Heart right ventricle (tissue), 16 donors: ENCODE measurements at regions not wholly inside any gene's neighbourhood (a gene's known extent, or its start where the extent isn't known, plus 50 kb on each side); places are given as distances from the start of the nearest gene placed in this dataset.

ENCODE experiments used
- ATAC-seq, 8 donors: fragments of 200-7000 bp; cut with Tn5 transposase; one replicate each; pipeline ENCODE4 v1.9.1; 2020; ENCODE audit warnings: mild to moderate bottlenecking in 8 of 8, moderate library complexity in 8 of 8, moderate number of reproducible peaks in 1 of 8
- DNase-seq, 2 donors: peaks; one replicate each; pipeline ENCODE4 v3.0.0-alpha.2; 2020
- H3K27ac ChIP-seq, 10 donors: fragments of 200-600 bp; sonication (generic) in 2 of 10; one replicate each; pipeline versions ENCODE4 v1.5.0 to v1.8.0; 2020 to 2022; ENCODE audit warnings: mild to moderate bottlenecking in 3 of 10
- H3K27me3 ChIP-seq, 7 donors: fragments of 200-600 bp; one replicate each; pipeline ENCODE4 v1.8.0; 2021 to 2022; ENCODE audit warnings: mild to moderate bottlenecking in 2 of 7
- H3K36me3 ChIP-seq, 9 donors: fragments of 200-600 bp; sonication (generic) in 1 of 9; one replicate each; pipeline versions ENCODE4 v1.5.0 to v1.8.0; 2020 to 2022; ENCODE audit warnings: mild to moderate bottlenecking in 2 of 9
- H3K4me1 ChIP-seq, 9 donors: fragments of 200-600 bp; sonication (generic) in 1 of 9; one replicate each; pipeline versions ENCODE4 v1.5.0 to v1.8.0; 2020 to 2022; ENCODE audit warnings: mild to moderate bottlenecking in 4 of 9
- H3K4me3 ChIP-seq, 10 donors: fragments of 200-600 bp; sonication (generic) in 2 of 10; one replicate each; pipeline versions ENCODE4 v1.5.0 to v1.8.0; 2020 to 2022; ENCODE audit warnings: mild to moderate bottlenecking in 7 of 10, moderate library complexity in 2 of 10
- H3K9me3 ChIP-seq, 11 donors: fragments of 200-600 bp in 10 of 11; sonication (generic) in 2 of 11; one replicate each; pipeline versions ENCODE4 v1.5.0 to v1.8.0; 2013 to 2022; ENCODE audit warnings: mild to moderate bottlenecking in 2 of 11, control low read depth in 1 of 11, moderate library complexity in 1 of 11
- WGBS, 2 donors: extraction: QIAGEN DNeasy Blood & Tissue Kit; methylation state at CpG; one replicate each; pipeline ENCODE4 v1.1.7; 2013; ENCODE audit warnings: inconsistent platforms in 1 of 2; 5-methylcytosine and 5-hydroxymethylcytosine counted together
- intact Hi-C, 10 donors: fragments of 100-400 bp; cut with DNase I; formaldehyde crosslinking; loops; one replicate each; pipeline versions ENCODE4 v1.11.1 to v1.14.2; 2022
- TF ChIP-seq, protein P1 (sequence below), 9 donors: fragments of 200-600 bp; sonication (generic) in 2 of 9; IDR thresholded peaks; one replicate each; pipeline versions ENCODE4 v1.5.0 to v1.8.0; 2021 to 2022; ENCODE audit warnings: antibody characterized with exemption in 9 of 9, mild to moderate bottlenecking in 5 of 9, moderate library complexity in 1 of 9
- donor health status: Arrhythmogenic right ventricular cardiomyopathy.
- donor health status: ischemic (EF 13 %, LVEDD 7.1; RV severe dilation, severe dysfunction).
- donor health status: healthy with polysubstance abuse.
- donor health status: DM: no; HTN: yes; CAD: no.
- donor health status: DM: no; HTN: no; CAD: no.
- donor health status: ischemic (EF 25% LVEDD 6.9; RV normal size, moderate dysfunction).
- donor health status: ischemic (EF 25% LVEDD 5.7; RV mildly dilated, moderate dysfunction).
- donor health status: healthy.
- donor health status: DM: yes; HTN: yes; CAD: no.
- donor health status: Ischemic cardiomyopathy.
- donor health status: ischemic (EF 35%, LVEDD 5.7; RV mildly dilated, moderate dysfunction).
- donor health status: nonischemic (EF 11% LVEDD 7.7; RV severe dilation, severe dysfunction).
- donor health status: DM: yes; HTN: yes; CAD: no.
- donor health status: PGD.
- donor health status: ischemic (EF 29% LVEDD 5.4; RV normal size, mild dysfunction).
- donor health status: nonischemic (EF 23%, LVEDD 6.1; RV moderate dilation, normal function).

DNA sequence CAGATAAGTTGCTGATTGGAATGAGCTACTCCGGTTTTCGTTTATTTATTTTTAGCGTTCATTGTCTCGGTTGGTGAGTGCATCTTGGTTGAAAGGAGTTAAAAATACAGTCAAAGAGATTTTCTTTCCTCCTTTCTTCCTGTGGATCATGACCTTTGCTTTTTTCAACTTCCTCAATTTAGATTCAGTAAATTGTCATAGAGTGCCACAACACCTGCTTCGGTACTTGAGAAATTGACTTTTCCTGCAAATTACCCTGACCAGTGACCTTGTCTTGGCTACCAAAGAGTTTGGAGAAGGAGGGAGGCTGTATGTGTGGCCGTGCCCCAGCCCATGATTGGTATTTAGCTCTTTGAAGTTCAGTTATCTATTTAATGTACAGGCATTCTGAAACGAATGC lies 128.7 kb downstream of the FAM204A start:
- Histone ChIP-seq H3K36me3 (no peaks in the 10 kb centered on the region), H3K27me3 (peaks cover 0 to 11% (median 7%) of the 10 kb centered on the region in 7 donors), H3K27ac (no peak overlapping the region), H3K4me3 (no peak overlapping the region), H3K9me3 (no peaks in the 10 kb centered on the region), H3K4me1 (no peaks in the 10 kb centered on the region)
- TF ChIP-seq, protein P1, sequence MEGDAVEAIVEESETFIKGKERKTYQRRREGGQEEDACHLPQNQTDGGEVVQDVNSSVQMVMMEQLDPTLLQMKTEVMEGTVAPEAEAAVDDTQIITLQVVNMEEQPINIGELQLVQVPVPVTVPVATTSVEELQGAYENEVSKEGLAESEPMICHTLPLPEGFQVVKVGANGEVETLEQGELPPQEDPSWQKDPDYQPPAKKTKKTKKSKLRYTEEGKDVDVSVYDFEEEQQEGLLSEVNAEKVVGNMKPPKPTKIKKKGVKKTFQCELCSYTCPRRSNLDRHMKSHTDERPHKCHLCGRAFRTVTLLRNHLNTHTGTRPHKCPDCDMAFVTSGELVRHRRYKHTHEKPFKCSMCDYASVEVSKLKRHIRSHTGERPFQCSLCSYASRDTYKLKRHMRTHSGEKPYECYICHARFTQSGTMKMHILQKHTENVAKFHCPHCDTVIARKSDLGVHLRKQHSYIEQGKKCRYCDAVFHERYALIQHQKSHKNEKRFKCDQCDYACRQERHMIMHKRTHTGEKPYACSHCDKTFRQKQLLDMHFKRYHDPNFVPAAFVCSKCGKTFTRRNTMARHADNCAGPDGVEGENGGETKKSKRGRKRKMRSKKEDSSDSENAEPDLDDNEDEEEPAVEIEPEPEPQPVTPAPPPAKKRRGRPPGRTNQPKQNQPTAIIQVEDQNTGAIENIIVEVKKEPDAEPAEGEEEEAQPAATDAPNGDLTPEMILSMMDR (IDR thresholded peaks at IDR 0.05), result no peak
- ATAC-seq (no peak), DNase-seq (no peak)
- intact Hi-C loops, result no loop called here
- 31 to 47% methylated on average over 7 of the region's 7 CpGs for WGBS, 2 donors

DNA sequence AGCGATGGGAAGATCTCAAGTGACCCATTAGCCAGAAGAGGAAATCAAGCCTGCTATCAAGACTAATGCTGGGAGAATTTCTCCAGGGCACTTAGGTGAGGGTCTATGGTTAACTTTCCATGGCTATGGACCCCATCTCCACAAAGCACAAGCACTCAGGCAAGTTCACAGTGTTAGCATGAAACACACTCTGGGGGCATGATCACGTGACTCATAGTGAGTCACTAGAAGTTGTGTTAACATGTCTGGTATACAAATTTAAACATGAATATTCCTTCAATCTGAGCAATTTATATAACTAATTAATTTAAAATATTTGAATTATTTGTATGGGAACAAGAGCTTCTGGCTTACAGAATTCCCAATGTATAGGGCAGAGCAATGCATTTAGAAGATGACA lies 131.8 kb downstream of the FAM204A start:
- ATAC-seq (no peak), DNase-seq (no peak)
- 83 to 91% methylated on average over 2 of the region's 2 CpGs for WGBS, 2 donors

DNA sequence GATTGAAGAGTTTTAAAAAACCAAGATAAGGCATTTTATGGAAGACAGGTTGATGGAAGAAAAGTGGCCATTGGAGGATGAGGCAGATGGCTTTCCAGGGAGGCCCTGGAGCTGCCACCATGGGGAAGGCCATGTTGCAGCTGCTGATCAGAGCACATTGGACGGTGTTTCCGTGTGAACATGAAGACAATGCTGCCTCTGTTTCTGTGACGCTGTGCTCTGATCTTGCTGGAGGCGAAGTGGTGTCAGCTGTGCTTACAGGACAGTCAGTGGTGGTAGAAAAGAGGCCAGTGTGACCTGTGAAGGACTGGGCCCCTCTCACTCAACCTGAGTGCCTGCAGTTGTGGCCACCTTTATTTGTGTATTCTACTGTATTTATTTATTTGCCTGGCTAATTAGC lies 132.9 kb downstream of the FAM204A start:
- Histone ChIP-seq H3K27me3 (peaks cover 0 to 17% (median 0%) of the 10 kb centered on the region in 7 donors), H3K36me3 (no peaks in the 10 kb centered on the region), H3K9me3 (peaks cover 0 to 7% (median 0%) of the 10 kb centered on the region in 11 donors), H3K4me3 (no peak overlapping the region), H3K4me1 (no peaks in the 10 kb centered on the region), H3K27ac (no peak overlapping the region)
- WGBS, 2 donors, result 64 to 76% methylated on average over 4 of the region's 4 CpGs
- ATAC-seq, result no peak
- no peak for DNase-seq
- TF ChIP-seq, protein P1 (IDR thresholded peaks at IDR 0.05), result no peak
- intact Hi-C loops, result no loop called here

More for the DNA sequence above, 131.8 kb downstream of the FAM204A start:
- Histone ChIP-seq H3K4me3 (no peak overlapping the region), H3K27ac (no peak overlapping the region), H3K9me3 (peaks cover 0 to 4% (median 0%) of the 10 kb centered on the region in 11 donors), H3K4me1 (no peaks in the 10 kb centered on the region), H3K27me3 (peaks cover 0 to 8% (median 3%) of the 10 kb centered on the region in 7 donors), H3K36me3 (no peaks in the 10 kb centered on the region)
- TF ChIP-seq, protein P1 (IDR thresholded peaks at IDR 0.05), result no peak
- intact Hi-C loops, result no loop called here

DNA sequence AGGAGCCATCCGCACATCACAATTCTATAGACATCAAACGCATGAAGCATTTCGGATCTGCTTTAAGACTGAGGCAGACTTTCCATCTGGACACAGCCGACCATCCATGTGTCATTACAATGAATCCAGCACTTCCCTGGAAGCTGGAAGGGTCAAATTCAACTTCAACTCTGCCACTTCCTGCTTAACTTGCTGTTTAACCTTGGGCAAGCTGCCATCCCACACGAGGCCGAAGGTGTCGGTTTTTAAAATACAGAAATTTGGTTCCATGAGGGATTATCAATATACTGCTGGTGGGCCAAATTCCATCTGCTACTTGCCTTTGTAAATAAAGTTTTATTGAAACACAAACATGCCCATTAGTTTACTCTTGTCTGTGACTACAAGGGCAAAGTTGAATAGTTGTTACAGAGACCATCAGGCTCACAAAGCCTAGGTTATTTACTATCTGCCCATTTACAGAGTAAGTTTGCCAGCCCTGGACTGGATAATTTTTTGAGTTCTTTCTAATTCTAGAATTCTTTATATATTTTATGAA lies 134.6 kb downstream of the FAM204A start:
- intact Hi-C loops, result no loop called here
- ATAC-seq (no peak), DNase-seq (no peak)
- Histone ChIP-seq H3K4me3 (no peak overlapping the region), H3K27ac (no peak overlapping the region), H3K4me1 (no peaks in the 10 kb centered on the region), H3K36me3 (no peaks in the 10 kb centered on the region), H3K27me3 (peaks cover 0 to 18% (median 0%) of the 10 kb centered on the region in 7 donors), H3K9me3 (peaks cover 0 to 7% (median 0%) of the 10 kb centered on the region in 11 donors)
- TF ChIP-seq, protein P1 (IDR thresholded peaks at IDR 0.05), result no peak
- 75 to 80% methylated on average over 7 of the region's 7 CpGs for WGBS, 2 donors
